K562 (cell line): ENCODE measurements at regions not wholly inside any gene's neighbourhood (a gene's known extent, or its start where the extent isn't known, plus 50 kb on each side); places are given as distances from the start of the nearest gene placed in this dataset.

ENCODE experiments used
- ATAC-seq: fragments of 200-7000 bp; cut with Tn5 transposase; 3 replicates; pipeline ENCODE4 v1.9.1; 2020; ENCODE audit warnings: moderate library complexity
- BruUV-seq: library from RNA; stranded (reverse); fragments of 400-500 nt; replicated peaks from 2 replicates; lab custom pipeline; 2021; lab: Mats Ljungman, UMichigan
- CTCF ChIA-PET: fragments of 300-600 bp; formaldehyde crosslinking; extraction: SDS; loops from one replicate; lab custom pipeline; 2021; ENCODE audit warnings: low intra/inter-chr PET ratio; lab: Yijun Ruan, JAX
- POLR2A ChIA-PET: fragments of 300-600, 350-650 bp; sonication (Branson Sonifier 250); formaldehyde crosslinking; extraction: SDS; loops from one replicate; lab custom pipeline; 2021; ENCODE audit warnings: antibody characterized with exemption, inconsistent platforms; lab: Yijun Ruan, JAX
- DNase-seq, 4 experiments: peaks; one replicate each; pipeline versions ENCODE4 v3.0.0 to v3.0.0-alpha.2; 2011 to 2018; ENCODE audit warnings: low spot score in 3 of 4, mixed read lengths in 3 of 4; ENCODE audit errors: extremely low read depth in 1 of 4
- FAIRE-seq: peaks from 2 replicates; lab custom pipeline; 2011; peaks lifted over from hg19 to GRCh38; lab: Jason Lieb, UNC
- H2AFZ ChIP-seq: 2 replicates; pipeline ENCODE4 v1.6.0; 2011; ENCODE audit warnings: low read depth, low read length, control low read depth, inconsistent platforms
- H3K27ac ChIP-seq: fragments of 200-600 bp; 3 replicates; pipeline ENCODE4 v1.8.0; 2011; ENCODE audit warnings: low read depth, mild to moderate bottlenecking, control low read depth, inconsistent platforms, low read length, moderate library complexity, mixed read lengths; ENCODE audit errors: extremely low read depth
- H3K27me3 ChIP-seq, 2 experiments: fragments of 300-600 bp in 1 of 2; 2 replicates in 1 of 2; 3 replicates in 1 of 2; pipeline versions ENCODE4 v1.6.0 to v1.8.0; 2011; ENCODE audit warnings: inconsistent platforms in 2 of 2, low read length in 2 of 2, mild to moderate bottlenecking in 1 of 2, mixed read lengths in 1 of 2, moderate library complexity in 1 of 2; ENCODE audit not compliant: control insufficient read depth in 2 of 2, insufficient read depth in 2 of 2
- H3K36me3 ChIP-seq: fragments of 300-600 bp; 3 replicates; pipeline ENCODE4 v1.8.0; 2011; ENCODE audit warnings: mild to moderate bottlenecking, low read length, inconsistent platforms; ENCODE audit not compliant: control insufficient read depth, insufficient read depth
- H3K4me1 ChIP-seq, 2 experiments: fragments of 200-600 bp in 1 of 2; replicated peaks in 1 of 2; 2 replicates in 1 of 2; 3 replicates in 1 of 2; pipeline versions ENCODE4 v1.5.1 to v1.8.0; 2011; ENCODE audit warnings: inconsistent platforms in 2 of 2, low read length in 2 of 2, mild to moderate bottlenecking in 1 of 2, mixed read lengths in 1 of 2, moderate library complexity in 1 of 2; ENCODE audit not compliant: control insufficient read depth in 2 of 2, insufficient read depth in 2 of 2
- H3K4me2 ChIP-seq: 2 replicates; pipeline ENCODE4 v1.6.1; 2011; ENCODE audit warnings: low read length, control low read depth, inconsistent platforms, mixed read lengths; ENCODE audit not compliant: insufficient read depth
- H3K4me3 ChIP-seq: fragments of 200-600 bp; sonication (generic), shearing (Covaris generic); 2 replicates; pipeline ENCODE4 v1.5.1; 2016; ENCODE audit warnings: control low read depth, inconsistent platforms
- H3K79me2 ChIP-seq: fragments of 200-600 bp; 3 replicates; pipeline ENCODE4 v1.8.0; 2011; ENCODE audit warnings: low read length, inconsistent platforms; ENCODE audit not compliant: control insufficient read depth, insufficient read depth
- H3K9ac ChIP-seq, 2 experiments: 2 replicates each; pipeline versions ENCODE4 v1.6.0 to v1.6.1; 2011; ENCODE audit warnings: low read depth in 2 of 2, low read length in 2 of 2, control low read depth in 1 of 2, inconsistent platforms in 1 of 2, mild to moderate bottlenecking in 1 of 2, mixed read lengths in 1 of 2; ENCODE audit not compliant: insufficient read depth in 1 of 2
- H3K9me1 ChIP-seq: one replicate; pipeline ENCODE4 v1.6.0; 2011; ENCODE audit warnings: inconsistent platforms, mild to moderate bottlenecking, low read length, moderate library complexity; ENCODE audit not compliant: control insufficient read depth, insufficient read depth
- H3K9me3 ChIP-seq: replicated peaks from 2 replicates; pipeline ENCODE4 v1.5.1; 2011; ENCODE audit warnings: low read depth, low read length, inconsistent platforms; ENCODE audit not compliant: control insufficient read depth, insufficient read depth
- H4K20me1 ChIP-seq: replicated peaks from 2 replicates; pipeline ENCODE4 v1.6.1; 2011; ENCODE audit warnings: low read length, inconsistent platforms, mixed read lengths; ENCODE audit not compliant: control insufficient read depth, insufficient read depth
- ELK3 ChIP-seq: fragments of 450-650 bp; formaldehyde crosslinking; IDR thresholded peaks from 2 replicates; pipeline ENCODE4 v1.4.0; 2020; ENCODE audit warnings: mild to moderate bottlenecking
- HOMEZ ChIP-seq: fragments of 250-450 bp; sonication (Bioruptor Pico); IDR thresholded peaks from 2 replicates; pipeline ENCODE4 v1.4.0; 2020; ENCODE audit warnings: mild to moderate bottlenecking, moderate library complexity
- KDM4B ChIP-seq, 2 experiments: fragments of 450-650 bp in 1 of 2; sonication (generic) in 1 of 2; IDR thresholded peaks; 2 replicates each; pipeline ENCODE4 v1.6.1; 2016 to 2017; ENCODE audit warnings: borderline replicate concordance in 2 of 2, antibody characterized with exemption in 1 of 2, low read depth in 1 of 2, mild to moderate bottlenecking in 1 of 2
- MCM3 ChIP-seq: fragments of 450-650 bp; IDR thresholded peaks from 2 replicates; pipeline ENCODE4 v1.6.1; 2016
- MLLT1 ChIP-seq, 2 experiments: fragments of 450-650 bp; IDR thresholded peaks; 2 replicates each; pipeline ENCODE4 v1.6.1; 2016
- TCF7L2 ChIP-seq: fragments of 150-350 bp; IDR thresholded peaks from 2 replicates; pipeline ENCODE4 v1.6.1; 2016; ENCODE audit warnings: low read depth, mild to moderate bottlenecking, low read length, moderate library complexity
- ZNF316 ChIP-seq: fragments of 450-650 bp; IDR thresholded peaks from 2 replicates; pipeline ENCODE4 v1.6.1; 2016
- ZNF318 ChIP-seq, 2 experiments: fragments of 450-650 bp; IDR thresholded peaks; 2 replicates each; pipeline ENCODE4 v1.6.1; 2016; ENCODE audit warnings: mild to moderate bottlenecking in 2 of 2, borderline replicate concordance in 1 of 2, low read depth in 1 of 2, moderate library complexity in 1 of 2
- ZNF644 ChIP-seq: fragments of 200-800 bp; sonication (Bioruptor generic); IDR thresholded peaks from 2 replicates; pipeline ENCODE4 v1.6.1; 2016; ENCODE audit warnings: low read depth, missing genetic modification characterization, missing compliant biosample characterization
- ZNF76 ChIP-seq: fragments of 250-450 bp; sonication (Bioruptor Pico); IDR thresholded peaks from 2 replicates; pipeline ENCODE4 v1.4.0; 2020; ENCODE audit warnings: mild to moderate bottlenecking, moderate library complexity, borderline replicate concordance
- ZNF778 ChIP-seq: fragments of 450-650 bp; formaldehyde crosslinking; IDR thresholded peaks from 2 replicates; pipeline ENCODE4 v1.4.0; 2020; ENCODE audit warnings: mild to moderate bottlenecking, moderate library complexity
- WGBS: fragments of 100-300 bp; shearing (Covaris generic); methylation state at CpG from one replicate; pipeline ENCODE4 v1.1.6; 2016; ENCODE audit warnings: low coverage, mixed read lengths; ENCODE audit not compliant: insufficient coverage; ENCODE audit errors: missing lambda C conversion rate; 5-methylcytosine and 5-hydroxymethylcytosine counted together
- in situ Hi-C: fragments of 300-500 bp; cut with MboI; formaldehyde crosslinking; loops from 4 replicates; pipeline ENCODE4 v1.15.0; 2018; ENCODE audit warnings: inconsistent platforms, mixed read lengths
- intact Hi-C: fragments of 100-400 bp; cut with micrococcal nuclease; formaldehyde crosslinking; loops from 2 replicates; pipeline ENCODE4 v1.14.2; 2022

GRCh38 chr22:26740253-26740652 lies 82.9 kb downstream of the MIAT start:
- no peak for FAIRE-seq
- intact Hi-C loops, result no loop called here
- TF ChIP-seq MLLT1 (IDR thresholded peaks at IDR 0.05) (no peak), ELK3 (CRISPR knock-in tag) (no peak), TCF7L2 (no peak), ZNF316 (no peak), MCM3 (no peak), KDM4B (IDR thresholded peaks at IDR 0.05; ENCODE audit: borderline replicate concordance in 2 of 2, low read depth in 1 of 2) (no peak), ZNF644 (no peak), HOMEZ (no peak), ZNF318 (IDR thresholded peaks at IDR 0.05; ENCODE audit: borderline replicate concordance in 1 of 2, low read depth in 1 of 2) (no peak), ZNF778 (CRISPR knock-in tag) (no peak), ZNF76 (no peak)

More at GRCh38 chr22:26740253-26740652, 82.9 kb downstream of the MIAT start:
- in situ Hi-C loops, result no loop called here
- Histone ChIP-seq H3K4me1 (no peaks in the 10 kb centered on the region), H3K4me2 (no peak overlapping the region), H3K9me3 (no peaks in the 10 kb centered on the region), H3K79me2 (no peaks in the 10 kb centered on the region), H4K20me1 (no peaks in the 10 kb centered on the region; the same call in 1 of the 2 replicates), H3K27ac (no peak overlapping the region), H3K9ac (no peak overlapping the region), H3K27me3 (no peaks in the 10 kb centered on the region), H3K9me1 (no peaks in the 10 kb centered on the region), H3K4me3 (no peak overlapping the region), H3K36me3 (no peaks in the 10 kb centered on the region), H2AFZ (no peak overlapping the region)
- no peak for ATAC-seq
- 31% methylated on average over 9 of the region's 9 CpGs for WGBS
- no peak for DNase-seq
- no TSS peak for BruUV-seq
- ChIA-PET CTCF (no interaction called here), POLR2A (no interaction called here)
